Liver (tissue), 8 donors: ENCODE measurements at regions not wholly inside any gene's neighbourhood (a gene's known extent, or its start where the extent isn't known, plus 50 kb on each side); places are given as distances from the start of the nearest gene placed in this dataset.

Experiments used
- DNase-seq: peaks from one replicate; pipeline ENCODE4 v3.0.0-alpha.2; 2017; ENCODE audit warnings: low spot score
- H3K27ac ChIP-seq, 2 donors: one replicate each; pipeline ENCODE4 v1.7.0; 2013; ENCODE audit warnings: inconsistent platforms in 2 of 2, low read length in 2 of 2, control low read depth in 1 of 2, low read depth in 1 of 2, mild to moderate bottlenecking in 1 of 2
- H3K27me3 ChIP-seq, 4 donors: one replicate each; pipeline versions ENCODE4 v1.6.1 to v1.7.0; 2013; ENCODE audit warnings: low read length in 3 of 4, inconsistent platforms in 1 of 4, mild to moderate bottlenecking in 1 of 4, moderate library complexity in 1 of 4; ENCODE audit not compliant: control insufficient read depth in 4 of 4, insufficient read depth in 4 of 4
- H3K36me3 ChIP-seq, 4 donors: one replicate each; pipeline versions ENCODE4 v1.6.1 to v1.7.0; 2013; ENCODE audit warnings: low read length in 3 of 4, mild to moderate bottlenecking in 3 of 4, low read depth in 1 of 4, moderate library complexity in 1 of 4; ENCODE audit not compliant: control insufficient read depth in 4 of 4, insufficient read depth in 3 of 4
- H3K4me1 ChIP-seq, 4 donors: one replicate each; pipeline versions ENCODE4 v1.6.1 to v1.7.0; 2013; ENCODE audit warnings: low read length in 3 of 4, mild to moderate bottlenecking in 3 of 4, moderate library complexity in 1 of 4; ENCODE audit not compliant: control insufficient read depth in 4 of 4, insufficient read depth in 4 of 4
- H3K4me3 ChIP-seq, 3 donors: one replicate each; pipeline versions ENCODE4 v1.6.1 to v1.7.0; 2013; ENCODE audit warnings: low read length in 3 of 3, control low read depth in 1 of 3, low read depth in 1 of 3, mild to moderate bottlenecking in 1 of 3
- H3K9ac ChIP-seq, 2 donors: one replicate each; pipeline ENCODE4 v1.7.0; 2013; ENCODE audit warnings: low read length in 2 of 2, mild to moderate bottlenecking in 2 of 2, moderate library complexity in 2 of 2, control low read depth in 1 of 2, low read depth in 1 of 2
- H3K9me3 ChIP-seq, 4 donors: one replicate each; pipeline versions ENCODE4 v1.6.1 to v1.7.0; 2013; ENCODE audit warnings: low read length in 3 of 4; ENCODE audit not compliant: control insufficient read depth in 4 of 4
- ATF3 ChIP-seq: IDR thresholded peaks from 2 replicates; pipeline ENCODE4 v1.6.1; 2016; ENCODE audit warnings: antibody characterized with exemption
- FOXA1 ChIP-seq: IDR thresholded peaks from 2 replicates; pipeline ENCODE4 v1.6.1; 2016; ENCODE audit warnings: antibody characterized with exemption
- FOXA2 ChIP-seq: IDR thresholded peaks from 2 replicates; pipeline ENCODE4 v1.6.1; 2016; ENCODE audit warnings: antibody characterized with exemption
- HNF4A ChIP-seq, 2 donors: conservative IDR thresholded peaks; 2 replicates each; pipeline ENCODE4 v1.6.1; 2016; ENCODE audit warnings: antibody characterized with exemption in 2 of 2, mild to moderate bottlenecking in 2 of 2
- HNF4G ChIP-seq: IDR thresholded peaks from 2 replicates; pipeline ENCODE4 v1.6.1; 2016; ENCODE audit warnings: antibody characterized with exemption
- JUND ChIP-seq, 2 donors: IDR thresholded peaks; 2 replicates each; pipeline ENCODE4 v1.6.1; 2016; ENCODE audit warnings: antibody characterized with exemption in 2 of 2
- MAX ChIP-seq: IDR thresholded peaks from 2 replicates; pipeline ENCODE4 v1.6.1; 2016; ENCODE audit warnings: antibody characterized with exemption
- NR2F2 ChIP-seq: IDR thresholded peaks from 2 replicates; pipeline ENCODE4 v1.6.1; 2016; ENCODE audit warnings: antibody characterized with exemption
- RAD21 ChIP-seq, 2 donors: IDR thresholded peaks; 2 replicates each; pipeline ENCODE4 v1.6.1; 2016; ENCODE audit warnings: antibody characterized with exemption in 2 of 2, mild to moderate bottlenecking in 2 of 2
- REST ChIP-seq: IDR thresholded peaks from 2 replicates; pipeline ENCODE4 v1.6.1; 2016; ENCODE audit warnings: antibody characterized with exemption, mild to moderate bottlenecking
- RXRA ChIP-seq, 2 donors: IDR thresholded peaks; 2 replicates each; pipeline ENCODE4 v1.6.1; 2017 to 2018; ENCODE audit warnings: antibody characterized with exemption in 2 of 2, mild to moderate bottlenecking in 1 of 2
- SP1 ChIP-seq: IDR thresholded peaks from 2 replicates; pipeline ENCODE4 v1.6.1; 2018; ENCODE audit warnings: antibody characterized with exemption, mild to moderate bottlenecking
- TAF1 ChIP-seq: conservative IDR thresholded peaks from 2 replicates; pipeline ENCODE4 v1.6.1; 2016; ENCODE audit warnings: antibody characterized with exemption, mild to moderate bottlenecking
- YY1 ChIP-seq: IDR thresholded peaks from 2 replicates; pipeline ENCODE4 v1.6.1; 2016; ENCODE audit warnings: antibody characterized with exemption, mild to moderate bottlenecking
- WGBS: extraction: QIAGEN DNeasy Blood & Tissue Kit; methylation state at CpG from one replicate; pipeline ENCODE4 v1.1.7; 2013; 5-methylcytosine and 5-hydroxymethylcytosine counted together
- TF ChIP-seq, protein P1 (sequence below): fragments of 150-350 bp; IDR thresholded peaks from 2 replicates; pipeline ENCODE4 v1.5.1; 2017; ENCODE audit warnings: improper control_type of control experiment, low read depth, low read length; ENCODE audit not compliant: missing input control
- TF ChIP-seq, protein P2 (sequence below): IDR thresholded peaks from 2 replicates; pipeline ENCODE4 v1.6.1; 2016; ENCODE audit warnings: antibody characterized with exemption
- donor health status: healthy.
- donor health status: healthy.
- donor health status: healthy.
- donor health status: healthy.
- donor health status: healthy.

DNA sequence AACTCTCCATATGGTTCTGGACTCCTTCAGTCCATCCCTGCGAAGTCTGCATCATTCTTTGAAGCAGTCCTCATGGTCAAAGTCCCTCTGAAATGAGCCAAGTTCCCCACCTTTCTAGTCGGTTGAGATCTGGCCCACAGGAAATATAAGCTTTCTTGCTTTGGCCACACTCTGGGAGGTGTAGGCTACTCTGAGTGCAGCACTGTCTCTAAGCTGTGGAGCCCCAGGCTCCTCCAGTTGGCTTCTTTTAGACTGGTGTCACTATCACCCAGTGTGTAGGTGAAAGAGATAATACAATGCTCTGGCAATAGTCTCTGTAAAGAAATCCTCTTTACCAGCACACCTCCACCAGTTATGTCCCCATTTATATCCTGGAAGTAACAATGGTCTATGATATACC is 486.5 kb upstream of the KLF12 start:
- no peaks in the 10 kb centered on the region for H3K36me3 ChIP-seq
- no peak overlapping the region for H3K27ac ChIP-seq
- 42% methylated on average over 2 of the region's 2 CpGs for WGBS
- no peaks in the 10 kb centered on the region for H3K4me1 ChIP-seq
- no peak for DNase-seq
- no peak overlapping the region for H3K9ac ChIP-seq
- no peak overlapping the region for H3K4me3 ChIP-seq
- H3K9me3 ChIP-seq: no peaks in the 10 kb centered on the region
- H3K27me3 ChIP-seq: no peaks in the 10 kb centered on the region
- TF ChIP-seq SP1: no peak
- no peak for TF ChIP-seq ATF3
- TF ChIP-seq RXRA (IDR thresholded peaks at IDR 0.05): no peak
- no peak for TF ChIP-seq HNF4A (conservative IDR thresholded peaks at IDR 0.05)
- TF ChIP-seq JUND (IDR thresholded peaks at IDR 0.05): no peak
- no peak for TF ChIP-seq HNF4G
- TF ChIP-seq FOXA2: no peak

DNA sequence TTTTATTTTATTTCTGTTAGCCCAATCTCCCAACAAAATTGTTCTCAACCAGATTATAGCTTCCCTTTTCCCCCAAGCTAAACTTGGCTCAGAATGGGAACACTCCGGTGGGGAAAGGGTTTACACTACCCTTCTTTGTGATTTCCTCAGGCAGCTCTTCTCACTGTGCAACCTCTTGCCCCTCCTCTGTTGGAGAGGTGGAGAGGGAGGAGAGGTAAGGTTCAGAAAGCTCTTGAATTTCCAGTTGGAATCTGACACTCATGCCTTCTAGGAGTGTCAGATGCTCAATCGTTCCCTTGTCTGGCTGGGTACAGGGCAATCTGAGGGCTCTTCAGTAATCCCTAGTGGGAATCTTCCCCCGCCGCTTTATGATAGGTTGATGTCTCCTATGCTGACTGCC is 486.1 kb upstream of the KLF12 start:
- no peaks in the 10 kb centered on the region for H3K9me3 ChIP-seq

GRCh38 chr13:74597526-74597925 is 463.3 kb upstream of the KLF12 start:
- Histone ChIP-seq H3K9me3 (peaks cover 0 to 5% (median 0%) of the 10 kb centered on the region in 4 donors), H3K4me3 (no peak overlapping the region), H3K27me3 (no peaks in the 10 kb centered on the region), H3K9ac (no peak overlapping the region), H3K36me3 (no peaks in the 10 kb centered on the region), H3K27ac (no peak overlapping the region), H3K4me1 (no peaks in the 10 kb centered on the region)
- no peak for DNase-seq
- WGBS: 79% methylated on average over 3 of the region's 3 CpGs
- no peak for TF ChIP-seq FOXA1
- no peak for TF ChIP-seq RAD21 (IDR thresholded peaks at IDR 0.05)
- TF ChIP-seq RXRA (IDR thresholded peaks at IDR 0.05): no peak
- TF ChIP-seq FOXA2: no peak
- no peak for TF ChIP-seq TAF1
- TF ChIP-seq YY1: no peak
- TF ChIP-seq REST: no peak
- TF ChIP-seq ATF3: no peak
- no peak for TF ChIP-seq MAX
- no peak for TF ChIP-seq NR2F2
- TF ChIP-seq, protein P1, sequence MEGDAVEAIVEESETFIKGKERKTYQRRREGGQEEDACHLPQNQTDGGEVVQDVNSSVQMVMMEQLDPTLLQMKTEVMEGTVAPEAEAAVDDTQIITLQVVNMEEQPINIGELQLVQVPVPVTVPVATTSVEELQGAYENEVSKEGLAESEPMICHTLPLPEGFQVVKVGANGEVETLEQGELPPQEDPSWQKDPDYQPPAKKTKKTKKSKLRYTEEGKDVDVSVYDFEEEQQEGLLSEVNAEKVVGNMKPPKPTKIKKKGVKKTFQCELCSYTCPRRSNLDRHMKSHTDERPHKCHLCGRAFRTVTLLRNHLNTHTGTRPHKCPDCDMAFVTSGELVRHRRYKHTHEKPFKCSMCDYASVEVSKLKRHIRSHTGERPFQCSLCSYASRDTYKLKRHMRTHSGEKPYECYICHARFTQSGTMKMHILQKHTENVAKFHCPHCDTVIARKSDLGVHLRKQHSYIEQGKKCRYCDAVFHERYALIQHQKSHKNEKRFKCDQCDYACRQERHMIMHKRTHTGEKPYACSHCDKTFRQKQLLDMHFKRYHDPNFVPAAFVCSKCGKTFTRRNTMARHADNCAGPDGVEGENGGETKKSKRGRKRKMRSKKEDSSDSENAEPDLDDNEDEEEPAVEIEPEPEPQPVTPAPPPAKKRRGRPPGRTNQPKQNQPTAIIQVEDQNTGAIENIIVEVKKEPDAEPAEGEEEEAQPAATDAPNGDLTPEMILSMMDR: no peak
- no peak for TF ChIP-seq SP1

More for the DNA sequence above, 486.1 kb upstream of the KLF12 start:
- no peak for TF ChIP-seq NR2F2
- TF ChIP-seq, protein P1: no peak
- TF ChIP-seq, protein P2, sequence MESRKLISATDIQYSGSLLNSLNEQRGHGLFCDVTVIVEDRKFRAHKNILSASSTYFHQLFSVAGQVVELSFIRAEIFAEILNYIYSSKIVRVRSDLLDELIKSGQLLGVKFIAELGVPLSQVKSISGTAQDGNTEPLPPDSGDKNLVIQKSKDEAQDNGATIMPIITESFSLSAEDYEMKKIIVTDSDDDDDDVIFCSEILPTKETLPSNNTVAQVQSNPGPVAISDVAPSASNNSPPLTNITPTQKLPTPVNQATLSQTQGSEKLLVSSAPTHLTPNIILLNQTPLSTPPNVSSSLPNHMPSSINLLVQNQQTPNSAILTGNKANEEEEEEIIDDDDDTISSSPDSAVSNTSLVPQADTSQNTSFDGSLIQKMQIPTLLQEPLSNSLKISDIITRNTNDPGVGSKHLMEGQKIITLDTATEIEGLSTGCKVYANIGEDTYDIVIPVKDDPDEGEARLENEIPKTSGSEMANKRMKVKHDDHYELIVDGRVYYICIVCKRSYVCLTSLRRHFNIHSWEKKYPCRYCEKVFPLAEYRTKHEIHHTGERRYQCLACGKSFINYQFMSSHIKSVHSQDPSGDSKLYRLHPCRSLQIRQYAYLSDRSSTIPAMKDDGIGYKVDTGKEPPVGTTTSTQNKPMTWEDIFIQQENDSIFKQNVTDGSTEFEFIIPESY: no peak
- 74% methylated on average over 4 of the region's 4 CpGs for WGBS
- no peak for DNase-seq
- H3K9ac ChIP-seq: no peak overlapping the region
- H3K27ac ChIP-seq: no peak overlapping the region
- H3K4me3 ChIP-seq: no peak overlapping the region
- no peaks in the 10 kb centered on the region for H3K36me3 ChIP-seq
- no peaks in the 10 kb centered on the region for H3K4me1 ChIP-seq
- H3K27me3 ChIP-seq: no peaks in the 10 kb centered on the region
